ENCODE measurements at regions not wholly inside any gene's neighbourhood (a gene's known extent, or its start where the extent isn't known, plus 50 kb on each side); places are given as distances from the start of the nearest gene placed in this dataset.

DNA sequence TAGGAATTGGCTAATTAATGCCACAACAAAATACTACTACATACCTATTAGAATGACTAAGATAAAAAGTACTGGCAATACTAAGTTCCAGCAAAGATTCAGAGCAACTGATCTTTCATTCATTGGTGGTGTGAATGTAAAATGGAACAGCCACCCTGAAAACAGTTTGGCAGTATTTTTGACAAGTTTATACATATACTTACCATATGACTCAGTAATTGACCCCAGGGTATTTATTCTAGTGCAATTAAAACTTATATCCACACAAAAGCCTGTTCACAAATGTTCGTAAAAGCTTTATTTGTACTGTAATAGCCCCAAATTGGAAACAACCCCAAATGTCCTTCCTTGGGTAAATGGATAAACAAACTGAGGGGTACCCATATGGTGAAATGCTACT is 270.8 kb upstream of the ACTBL2 start:
- no peak for TF ChIP-seq POLR2A (IDR thresholded peaks at IDR 0.05)
- TF ChIP-seq, protein P1, sequence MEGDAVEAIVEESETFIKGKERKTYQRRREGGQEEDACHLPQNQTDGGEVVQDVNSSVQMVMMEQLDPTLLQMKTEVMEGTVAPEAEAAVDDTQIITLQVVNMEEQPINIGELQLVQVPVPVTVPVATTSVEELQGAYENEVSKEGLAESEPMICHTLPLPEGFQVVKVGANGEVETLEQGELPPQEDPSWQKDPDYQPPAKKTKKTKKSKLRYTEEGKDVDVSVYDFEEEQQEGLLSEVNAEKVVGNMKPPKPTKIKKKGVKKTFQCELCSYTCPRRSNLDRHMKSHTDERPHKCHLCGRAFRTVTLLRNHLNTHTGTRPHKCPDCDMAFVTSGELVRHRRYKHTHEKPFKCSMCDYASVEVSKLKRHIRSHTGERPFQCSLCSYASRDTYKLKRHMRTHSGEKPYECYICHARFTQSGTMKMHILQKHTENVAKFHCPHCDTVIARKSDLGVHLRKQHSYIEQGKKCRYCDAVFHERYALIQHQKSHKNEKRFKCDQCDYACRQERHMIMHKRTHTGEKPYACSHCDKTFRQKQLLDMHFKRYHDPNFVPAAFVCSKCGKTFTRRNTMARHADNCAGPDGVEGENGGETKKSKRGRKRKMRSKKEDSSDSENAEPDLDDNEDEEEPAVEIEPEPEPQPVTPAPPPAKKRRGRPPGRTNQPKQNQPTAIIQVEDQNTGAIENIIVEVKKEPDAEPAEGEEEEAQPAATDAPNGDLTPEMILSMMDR (IDR thresholded peaks at IDR 0.05), result no peak
- no peak for TF ChIP-seq EP300 (IDR thresholded peaks at IDR 0.05)
- TF ChIP-seq POLR2AphosphoS5 (IDR thresholded peaks at IDR 0.05), result no peak

All from stomach (tissue), 4 donors.